GM12878 (cell line): ENCODE measurements at regions not wholly inside any gene's neighbourhood (a gene's known extent, or its start where the extent isn't known, plus 50 kb on each side); places are given as distances from the start of the nearest gene placed in this dataset.

Experiments used
- ATAC-seq: fragments of 200-7000 bp; cut with Tn5 transposase; 3 replicates; pipeline ENCODE4 v1.9.1; 2020; ENCODE audit warnings: mild to moderate bottlenecking, moderate library complexity
- BruUV-seq: library from RNA; stranded (reverse); fragments of 400-500 nt; replicated peaks from 2 replicates; lab custom pipeline; 2021; lab: Mats Ljungman, UMichigan
- CTCF ChIA-PET: fragments of 300-600 bp; sonication (Branson Sonifier 250); formaldehyde crosslinking; extraction: SDS; loops from one replicate; lab custom pipeline; 2021; ENCODE audit warnings: inconsistent platforms; lab: Yijun Ruan, JAX
- POLR2A ChIA-PET: fragments of 350-600 bp; formaldehyde crosslinking; extraction: SDS; loops from one replicate; lab custom pipeline; 2021; ENCODE audit warnings: inconsistent platforms; lab: Charles Lee
- RAD21 ChIA-PET: fragments of 300-600 bp; sonication (Branson Sonifier 250); formaldehyde crosslinking; loops from one replicate; lab custom pipeline; 2023; ENCODE audit warnings: antibody characterized with exemption; ENCODE audit not compliant: unreplicated experiment; lab: Charles Lee
- SMC1A ChIA-PET: fragments of 300-600 bp; sonication (Branson Sonifier 250); formaldehyde crosslinking; loops from one replicate; lab custom pipeline; 2023; ENCODE audit not compliant: unreplicated experiment, uncharacterized antibody; lab: Charles Lee
- DNase-seq: peaks from one replicate; pipeline ENCODE4 v3.0.0-alpha.2; 2011; ENCODE audit warnings: low read depth, low spot score
- FAIRE-seq: peaks from 3 replicates; lab custom pipeline; 2011; peaks lifted over from hg19 to GRCh38; lab: Jason Lieb, UNC
- H2AFZ ChIP-seq: 2 replicates; pipeline ENCODE4 v1.6.0; 2011; ENCODE audit warnings: low read depth, low read length, control low read depth; ENCODE audit not compliant: control insufficient read depth
- H3K27ac ChIP-seq: 2 replicates; pipeline ENCODE4 v1.5.1; 2011; ENCODE audit warnings: control low read depth; ENCODE audit not compliant: control insufficient read depth, insufficient read depth
- H3K27me3 ChIP-seq, 2 experiments: replicated peaks in 1 of 2; 2 replicates each; pipeline versions ENCODE4 v1.6.0 to v1.6.1; 2011; ENCODE audit warnings: low read length in 1 of 2; ENCODE audit not compliant: control insufficient read depth in 2 of 2, insufficient read depth in 2 of 2
- H3K36me3 ChIP-seq, 2 experiments: 2 replicates each; pipeline ENCODE4 v1.5.1; 2011; ENCODE audit warnings: low read length in 1 of 2; ENCODE audit not compliant: control insufficient read depth in 2 of 2, insufficient read depth in 2 of 2
- H3K4me1 ChIP-seq: 2 replicates; pipeline ENCODE4 v1.6.1; 2011; ENCODE audit warnings: mild to moderate bottlenecking, low read length, moderate library complexity, mixed read lengths; ENCODE audit not compliant: control insufficient read depth, insufficient read depth
- H3K4me2 ChIP-seq: 2 replicates; pipeline ENCODE4 v1.6.0; 2011; ENCODE audit warnings: control low read depth; ENCODE audit not compliant: control insufficient read depth, insufficient read depth
- H3K4me3 ChIP-seq: fragments of 200-600 bp; sonication (generic); 2 replicates; pipeline ENCODE4 v1.5.1; 2016
- H3K79me2 ChIP-seq: 2 replicates; pipeline ENCODE4 v1.6.0; 2011; ENCODE audit warnings: low read length; ENCODE audit not compliant: control insufficient read depth, insufficient read depth
- H3K9ac ChIP-seq: 2 replicates; pipeline ENCODE4 v1.8.0; 2011; ENCODE audit warnings: low read length, control low read depth, mixed read lengths; ENCODE audit not compliant: control insufficient read depth, insufficient read depth
- H3K9me3 ChIP-seq: replicated peaks from 3 replicates; pipeline ENCODE4 v1.5.1; 2011; ENCODE audit warnings: mild to moderate bottlenecking, low read length; ENCODE audit not compliant: control insufficient read depth, insufficient read depth
- H4K20me1 ChIP-seq: 2 replicates; pipeline ENCODE4 v1.6.0; 2011; ENCODE audit not compliant: control insufficient read depth, insufficient read depth
- CHD4 ChIP-seq: fragments of 200-600 bp; sonication (generic); IDR thresholded peaks from 2 replicates; pipeline ENCODE4 v1.6.1; 2016; ENCODE audit warnings: mild to moderate bottlenecking
- SMC3 ChIP-seq: IDR thresholded peaks from 2 replicates; pipeline ENCODE4 v1.6.1; 2011; ENCODE audit warnings: low read length, improper control_type of control experiment, borderline replicate concordance
- SRF ChIP-seq, 2 experiments: IDR thresholded peaks; 2 replicates each; pipeline ENCODE4 v1.6.1; 2011; ENCODE audit warnings: low read depth in 2 of 2, low read length in 2 of 2, mild to moderate bottlenecking in 1 of 2, moderate library complexity in 1 of 2
- STAT3 ChIP-seq: IDR thresholded peaks from 2 replicates; pipeline ENCODE4 v1.6.1; 2011; ENCODE audit warnings: low read depth, low read length, improper control_type of control experiment
- YBX1 ChIP-seq: fragments of 450-650 bp; IDR thresholded peaks from 2 replicates; pipeline ENCODE4 v1.6.1; 2016; ENCODE audit warnings: antibody characterized with exemption
- WGBS: methylation state at CpG from one replicate; pipeline ENCODE4 v1.1.6; 2016; ENCODE audit warnings: low lambda C conversion rate; ENCODE audit not compliant: insufficient replicate concordance, insufficient coverage; ENCODE audit errors: missing lambda C conversion rate; 5-methylcytosine and 5-hydroxymethylcytosine counted together
- in situ Hi-C: fragments of 300-500 bp; cut with MboI; formaldehyde crosslinking; loops from 9 replicates; pipeline ENCODE4 v1.14.3; 2018; ENCODE audit warnings: mixed read lengths
- intact Hi-C: fragments of 100-400 bp; cut with micrococcal nuclease; formaldehyde crosslinking; loops from one replicate; pipeline ENCODE4 v1.14.2; 2022; ENCODE audit not compliant: unreplicated experiment
- TF ChIP-seq, protein P1 (sequence below), 3 experiments: IDR thresholded peaks in 2 of 3; conservative IDR thresholded peaks in 1 of 3; 2 replicates each; pipeline ENCODE4 v1.5.1; 2011; ENCODE audit warnings: low read depth in 3 of 3, low read length in 3 of 3, mild to moderate bottlenecking in 3 of 3, control low read depth in 2 of 3, moderate library complexity in 2 of 3, inconsistent platforms in 1 of 3, mixed read lengths in 1 of 3; ENCODE audit not compliant: control insufficient read depth in 2 of 3, insufficient read depth in 1 of 3; ENCODE audit errors: extremely low read depth in 1 of 3
- TF ChIP-seq, protein P2 (sequence below): IDR thresholded peaks from 2 replicates; pipeline ENCODE4 v1.6.1; 2011; ENCODE audit warnings: mild to moderate bottlenecking, low read depth, low read length, moderate library complexity; ENCODE audit not compliant: insufficient replicate concordance
- TF ChIP-seq, protein P3 (sequence below): fragments of 450-650 bp; IDR thresholded peaks from 2 replicates; pipeline ENCODE4 v1.6.1; 2016; ENCODE audit warnings: mild to moderate bottlenecking

DNA sequence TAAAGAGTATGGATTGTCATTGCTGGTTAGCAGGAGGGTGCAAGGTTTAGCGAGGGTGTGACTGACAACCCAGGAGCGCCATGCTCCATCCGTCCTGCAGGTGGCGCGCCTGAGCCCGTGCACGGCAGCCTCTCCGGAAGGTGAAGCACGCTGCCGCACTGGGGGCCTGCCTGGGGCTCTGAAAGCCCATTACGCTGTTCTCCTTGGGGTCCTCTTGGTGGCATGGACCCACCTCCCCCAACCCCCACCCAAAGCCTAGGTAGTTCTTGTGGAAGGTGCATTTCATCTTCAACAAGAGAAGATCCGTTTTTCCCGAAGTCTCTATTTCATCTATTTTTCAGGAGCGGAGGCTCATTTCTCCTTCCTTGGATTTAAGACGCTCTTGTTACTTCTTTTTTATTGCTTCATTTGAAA is 197.4 kb upstream of the KCNG1 start:
- BruUV-seq, result no TSS peak
- Histone ChIP-seq H3K79me2 (no peaks in the 10 kb centered on the region), H4K20me1 (no peaks in the 10 kb centered on the region), H3K27ac (no peak overlapping the region), H3K9ac (no peak overlapping the region), H3K4me1 (no peaks in the 10 kb centered on the region), H3K4me2 (no peak overlapping the region), H2AFZ (no peak overlapping the region), H3K9me3 (peaks cover 6% of the 10 kb centered on the region; the same call in 2 of the 3 replicates), H3K27me3 (peaks cover 0 to 5% of the 10 kb centered on the region in 2 experiments; a peak in 1 of 4 replicates), H3K36me3 (no peaks in the 10 kb centered on the region), H3K4me3 (no peak overlapping the region)
- WGBS, result 27% methylated on average over 15 of the region's 15 CpGs
- POLR2A ChIA-PET, result no interaction called here
- peak; percentile 51; the same call in 1 of the 3 replicates for ATAC-seq
- CTCF ChIA-PET, result interaction anchor here (1.0 kb wide), 1 partner anchor 10 kb away, joined by 4 read pairs; no protein-coding TSS in a partner anchor
- peak; percentile 38 for FAIRE-seq
- SMC1A ChIA-PET, result no interaction called here
- DNase-seq, result no peak
- in situ Hi-C loops, result no loop called here
- TF ChIP-seq, protein P1, sequence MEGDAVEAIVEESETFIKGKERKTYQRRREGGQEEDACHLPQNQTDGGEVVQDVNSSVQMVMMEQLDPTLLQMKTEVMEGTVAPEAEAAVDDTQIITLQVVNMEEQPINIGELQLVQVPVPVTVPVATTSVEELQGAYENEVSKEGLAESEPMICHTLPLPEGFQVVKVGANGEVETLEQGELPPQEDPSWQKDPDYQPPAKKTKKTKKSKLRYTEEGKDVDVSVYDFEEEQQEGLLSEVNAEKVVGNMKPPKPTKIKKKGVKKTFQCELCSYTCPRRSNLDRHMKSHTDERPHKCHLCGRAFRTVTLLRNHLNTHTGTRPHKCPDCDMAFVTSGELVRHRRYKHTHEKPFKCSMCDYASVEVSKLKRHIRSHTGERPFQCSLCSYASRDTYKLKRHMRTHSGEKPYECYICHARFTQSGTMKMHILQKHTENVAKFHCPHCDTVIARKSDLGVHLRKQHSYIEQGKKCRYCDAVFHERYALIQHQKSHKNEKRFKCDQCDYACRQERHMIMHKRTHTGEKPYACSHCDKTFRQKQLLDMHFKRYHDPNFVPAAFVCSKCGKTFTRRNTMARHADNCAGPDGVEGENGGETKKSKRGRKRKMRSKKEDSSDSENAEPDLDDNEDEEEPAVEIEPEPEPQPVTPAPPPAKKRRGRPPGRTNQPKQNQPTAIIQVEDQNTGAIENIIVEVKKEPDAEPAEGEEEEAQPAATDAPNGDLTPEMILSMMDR (IDR thresholded peaks at IDR 0.05 in 2 of 3, conservative IDR thresholded peaks at IDR 0.05 in 1 of 3; ENCODE audit: control insufficient read depth in 2 of 3, extremely low read depth in 1 of 3, insufficient read depth in 1 of 3, low read depth in 3 of 3, low read length in 3 of 3), result peak; percentile 52 to 83 (median 75)
- no peak for TF ChIP-seq SRF (IDR thresholded peaks at IDR 0.05; ENCODE audit: low read depth in 2 of 2, low read length in 2 of 2)
- no peak for TF ChIP-seq YBX1
- TF ChIP-seq STAT3, result no peak
- TF ChIP-seq CHD4, result no peak
- TF ChIP-seq, protein P2, sequence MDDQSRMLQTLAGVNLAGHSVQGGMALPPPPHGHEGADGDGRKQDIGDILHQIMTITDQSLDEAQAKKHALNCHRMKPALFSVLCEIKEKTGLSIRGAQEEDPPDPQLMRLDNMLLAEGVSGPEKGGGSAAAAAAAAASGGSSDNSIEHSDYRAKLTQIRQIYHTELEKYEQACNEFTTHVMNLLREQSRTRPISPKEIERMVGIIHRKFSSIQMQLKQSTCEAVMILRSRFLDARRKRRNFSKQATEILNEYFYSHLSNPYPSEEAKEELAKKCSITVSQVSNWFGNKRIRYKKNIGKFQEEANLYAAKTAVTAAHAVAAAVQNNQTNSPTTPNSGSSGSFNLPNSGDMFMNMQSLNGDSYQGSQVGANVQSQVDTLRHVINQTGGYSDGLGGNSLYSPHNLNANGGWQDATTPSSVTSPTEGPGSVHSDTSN, result peak; percentile 11
- TF ChIP-seq, protein P3, sequence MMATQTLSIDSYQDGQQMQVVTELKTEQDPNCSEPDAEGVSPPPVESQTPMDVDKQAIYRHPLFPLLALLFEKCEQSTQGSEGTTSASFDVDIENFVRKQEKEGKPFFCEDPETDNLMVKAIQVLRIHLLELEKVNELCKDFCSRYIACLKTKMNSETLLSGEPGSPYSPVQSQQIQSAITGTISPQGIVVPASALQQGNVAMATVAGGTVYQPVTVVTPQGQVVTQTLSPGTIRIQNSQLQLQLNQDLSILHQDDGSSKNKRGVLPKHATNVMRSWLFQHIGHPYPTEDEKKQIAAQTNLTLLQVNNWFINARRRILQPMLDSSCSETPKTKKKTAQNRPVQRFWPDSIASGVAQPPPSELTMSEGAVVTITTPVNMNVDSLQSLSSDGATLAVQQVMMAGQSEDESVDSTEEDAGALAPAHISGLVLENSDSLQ, result 0 out of 2 replicates have a peak, but pooled peaks have one; percentile 6
- TF ChIP-seq SMC3, result peak; percentile 40
- intact Hi-C loops, result no loop called here
- RAD21 ChIA-PET, result no interaction called here
